ENCODE measurements at regions not wholly inside any gene's neighbourhood (a gene's known extent, or its start where the extent isn't known, plus 50 kb on each side); places are given as distances from the start of the nearest gene placed in this dataset.

DNA sequence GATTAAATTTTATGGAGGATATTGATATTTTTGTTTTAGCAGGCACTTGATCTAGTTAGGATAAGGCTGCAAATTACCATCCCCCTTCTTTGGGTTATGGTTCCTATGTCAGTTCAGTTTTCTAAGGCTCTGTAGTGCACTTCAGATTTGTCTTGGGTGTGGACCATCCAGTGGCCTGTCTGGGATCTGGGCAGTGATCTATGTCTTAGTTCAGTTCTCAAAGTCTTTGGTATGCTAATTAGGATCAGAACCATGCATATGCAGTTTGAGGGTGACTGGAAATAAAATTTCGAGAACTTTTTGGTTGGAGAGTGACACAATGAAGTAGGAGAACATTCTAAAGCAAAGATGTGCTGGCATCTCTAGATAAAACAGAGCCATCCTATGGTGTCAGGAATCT is 388.2 kb downstream of the MID1IP1 start:
- Histone ChIP-seq H3K27me3 (ENCODE audit: control insufficient read depth, low read length) (no peaks in the 10 kb centered on the region), H3F3A (ENCODE audit: control insufficient read depth, insufficient read depth) (no peaks in the 10 kb centered on the region), H3K4me2 (ENCODE audit: low read length) (no peak overlapping the region), H3K4me3 (ENCODE audit: low read length) (no peak overlapping the region), H3K36me3 (ENCODE audit: control insufficient read depth, low read length) (no peaks in the 10 kb centered on the region), H3K4me1 (ENCODE audit: control insufficient read depth, low read length) (no peaks in the 10 kb centered on the region), H3K27ac (ENCODE audit: low read depth, low read length) (no peak overlapping the region), H3K9me3 (ENCODE audit: control insufficient read depth, insufficient read depth, low read length) (no peaks in the 10 kb centered on the region), H3K79me2 (ENCODE audit: control insufficient read depth, low read length) (no peaks in the 10 kb centered on the region), H3K9me2 (replicated peaks; ENCODE audit: control insufficient read depth, low read length) (no peaks in the 10 kb centered on the region), H4K20me1 (ENCODE audit: control insufficient read depth, insufficient read depth, low read depth, low read length) (no peaks in the 10 kb centered on the region)
- TF ChIP-seq, protein P1, sequence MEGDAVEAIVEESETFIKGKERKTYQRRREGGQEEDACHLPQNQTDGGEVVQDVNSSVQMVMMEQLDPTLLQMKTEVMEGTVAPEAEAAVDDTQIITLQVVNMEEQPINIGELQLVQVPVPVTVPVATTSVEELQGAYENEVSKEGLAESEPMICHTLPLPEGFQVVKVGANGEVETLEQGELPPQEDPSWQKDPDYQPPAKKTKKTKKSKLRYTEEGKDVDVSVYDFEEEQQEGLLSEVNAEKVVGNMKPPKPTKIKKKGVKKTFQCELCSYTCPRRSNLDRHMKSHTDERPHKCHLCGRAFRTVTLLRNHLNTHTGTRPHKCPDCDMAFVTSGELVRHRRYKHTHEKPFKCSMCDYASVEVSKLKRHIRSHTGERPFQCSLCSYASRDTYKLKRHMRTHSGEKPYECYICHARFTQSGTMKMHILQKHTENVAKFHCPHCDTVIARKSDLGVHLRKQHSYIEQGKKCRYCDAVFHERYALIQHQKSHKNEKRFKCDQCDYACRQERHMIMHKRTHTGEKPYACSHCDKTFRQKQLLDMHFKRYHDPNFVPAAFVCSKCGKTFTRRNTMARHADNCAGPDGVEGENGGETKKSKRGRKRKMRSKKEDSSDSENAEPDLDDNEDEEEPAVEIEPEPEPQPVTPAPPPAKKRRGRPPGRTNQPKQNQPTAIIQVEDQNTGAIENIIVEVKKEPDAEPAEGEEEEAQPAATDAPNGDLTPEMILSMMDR (IDR thresholded peaks at IDR 0.05; ENCODE audit: low read depth, low read length, poor library complexity, severe bottlenecking), result no peak
- no peak for TF ChIP-seq EZH2phosphoT487 (IDR thresholded peaks at IDR 0.05; ENCODE audit: borderline replicate concordance, low read length)

- TF ChIP-seq, protein P1 (IDR thresholded peaks at IDR 0.05; ENCODE audit: low read depth, low read length, poor library complexity, severe bottlenecking), result no peak
- no peak for TF ChIP-seq EZH2phosphoT487 (IDR thresholded peaks at IDR 0.05; ENCODE audit: borderline replicate concordance, low read length)
- no peaks in the 10 kb centered on the region for H3K27me3 ChIP-seq (ENCODE audit: control insufficient read depth, low read length)
- no peaks in the 10 kb centered on the region for H3K79me2 ChIP-seq (ENCODE audit: control insufficient read depth, low read length)
- no peaks in the 10 kb centered on the region for H3K9me2 ChIP-seq (replicated peaks; ENCODE audit: control insufficient read depth, low read length)
- no peaks in the 10 kb centered on the region for H3K4me1 ChIP-seq (ENCODE audit: control insufficient read depth, low read length)
- no peaks in the 10 kb centered on the region for H3K36me3 ChIP-seq (ENCODE audit: control insufficient read depth, low read length)
- H3K9me3 ChIP-seq (ENCODE audit: control insufficient read depth, insufficient read depth, low read length), result no peaks in the 10 kb centered on the region
- no peak overlapping the region for H3K4me3 ChIP-seq (ENCODE audit: low read length)
- H3F3A ChIP-seq (ENCODE audit: control insufficient read depth, insufficient read depth), result no peaks in the 10 kb centered on the region
- H4K20me1 ChIP-seq (ENCODE audit: control insufficient read depth, insufficient read depth, low read depth, low read length), result no peaks in the 10 kb centered on the region
- H3K27ac ChIP-seq (ENCODE audit: low read depth, low read length), result no peak overlapping the region
- no peak overlapping the region for H3K4me2 ChIP-seq (ENCODE audit: low read length)
Observed at GRCh38 chrX:39194673-39195072, 393.4 kb downstream of the MID1IP1 start.

DNA sequence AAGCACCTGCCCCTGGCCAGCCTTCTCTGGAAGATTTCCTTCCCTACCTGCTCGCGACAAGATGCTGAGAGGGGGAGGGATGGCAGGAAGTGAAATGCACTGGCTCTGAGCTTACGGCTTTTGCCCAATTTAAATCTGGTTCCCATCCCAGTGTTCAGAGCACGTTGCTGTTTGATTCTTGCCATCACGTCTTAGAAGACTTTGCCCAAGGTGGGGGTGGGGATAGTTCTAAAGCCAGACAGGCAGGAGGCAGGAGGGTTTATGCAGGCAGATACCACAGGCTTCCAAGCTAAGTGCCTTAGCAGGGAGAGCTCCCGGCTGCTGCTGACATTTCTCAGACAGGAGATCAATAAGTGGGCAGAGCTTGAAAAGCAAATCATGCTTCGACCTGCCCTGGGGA is 393.9 kb downstream of the MID1IP1 start:
- TF ChIP-seq, protein P1 (IDR thresholded peaks at IDR 0.05; ENCODE audit: low read depth, low read length, poor library complexity, severe bottlenecking), result no peak
- TF ChIP-seq EZH2phosphoT487 (IDR thresholded peaks at IDR 0.05; ENCODE audit: borderline replicate concordance, low read length), result no peak
- Histone ChIP-seq H3K27ac (ENCODE audit: low read depth, low read length) (no peak overlapping the region), H3K36me3 (ENCODE audit: control insufficient read depth, low read length) (no peaks in the 10 kb centered on the region), H3K4me3 (ENCODE audit: low read length) (no peak overlapping the region), H3F3A (ENCODE audit: control insufficient read depth, insufficient read depth) (no peaks in the 10 kb centered on the region), H3K27me3 (ENCODE audit: control insufficient read depth, low read length) (no peaks in the 10 kb centered on the region), H3K4me2 (ENCODE audit: low read length) (no peak overlapping the region), H3K4me1 (ENCODE audit: control insufficient read depth, low read length) (no peaks in the 10 kb centered on the region), H3K79me2 (ENCODE audit: control insufficient read depth, low read length) (no peaks in the 10 kb centered on the region), H3K9me2 (replicated peaks; ENCODE audit: control insufficient read depth, low read length) (no peaks in the 10 kb centered on the region), H3K9me3 (ENCODE audit: control insufficient read depth, insufficient read depth, low read length) (no peaks in the 10 kb centered on the region), H4K20me1 (ENCODE audit: control insufficient read depth, insufficient read depth, low read depth, low read length) (no peaks in the 10 kb centered on the region)

Data from DOHH2 (cell line).